K562 (cell line): ENCODE measurements at regions not wholly inside any gene's neighbourhood (a gene's known extent, or its start where the extent isn't known, plus 50 kb on each side); places are given as distances from the start of the nearest gene placed in this dataset.
A peak's percentile ranks its signal among the peaks of the same experiment; 100 is the strongest.
"Not testable (repeated sequence)": the region's sequence is repeated elsewhere in the genome, so short reads cannot be mapped to it uniquely, and the experiment has no call there.

Source experiments
- ATF3 ChIP-seq, 2 experiments: fragments of 450-650 bp in 1 of 2; sonication (generic) in 1 of 2; formaldehyde crosslinking in 1 of 2; IDR thresholded peaks in 1 of 2; conservative IDR thresholded peaks in 1 of 2; 2 replicates each; pipeline versions ENCODE4 v1.6.1 to v1.8.1; 2016 to 2023; ENCODE audit warnings: mild to moderate bottlenecking in 2 of 2, moderate library complexity in 2 of 2, inconsistent platforms in 1 of 2, missing genetic modification reagents in 1 of 2
- ELF4 ChIP-seq: fragments of 450-650 bp; formaldehyde crosslinking; IDR thresholded peaks from 2 replicates; pipeline ENCODE4 v1.4.0; 2022; ENCODE audit warnings: missing genetic modification characterization
- HDAC8 ChIP-seq: fragments of 450-650 bp; IDR thresholded peaks from 2 replicates; pipeline ENCODE4 v1.6.1; 2016; ENCODE audit warnings: mild to moderate bottlenecking, missing genetic modification characterization, moderate library complexity, missing compliant biosample characterization
- IRF9 ChIP-seq: fragments of 450-650 bp; IDR thresholded peaks from 2 replicates; pipeline ENCODE4 v1.6.1; 2016; ENCODE audit warnings: missing biosample characterization, missing genetic modification characterization
- MECOM ChIP-seq: fragments of 250-450 bp; sonication (Bioruptor Pico); IDR thresholded peaks from 2 replicates; pipeline ENCODE4 v1.8.0; 2022; ENCODE audit warnings: inconsistent platforms
- MYC ChIP-seq, 2 experiments: fragments of 250-450 bp in 1 of 2; sonication (Bioruptor Pico) in 1 of 2; IDR thresholded peaks; 2 replicates each; pipeline versions ENCODE4 v1.5.1 to v1.6.1; 2012 to 2021; ENCODE audit warnings: low read depth in 2 of 2, borderline replicate concordance in 1 of 2, improper control_type of control experiment in 1 of 2, low read length in 1 of 2, mild to moderate bottlenecking in 1 of 2, moderate library complexity in 1 of 2
- NFE2L1 ChIP-seq: fragments of 450-650 bp; IDR thresholded peaks from 2 replicates; pipeline ENCODE4 v1.6.1; 2016; ENCODE audit warnings: missing genetic modification characterization, low read depth, mild to moderate bottlenecking, missing compliant biosample characterization, moderate library complexity, borderline replicate concordance
- PTRF ChIP-seq: fragments of 450-650 bp; IDR thresholded peaks from 2 replicates; pipeline ENCODE4 v1.6.1; 2016; ENCODE audit warnings: mild to moderate bottlenecking, missing genetic modification characterization, missing compliant biosample characterization
- RAD21 ChIP-seq, 2 experiments: fragments of 250-450 bp in 1 of 2; fragments of 450-650 bp in 1 of 2; sonication (Bioruptor Pico) in 1 of 2; formaldehyde crosslinking in 1 of 2; IDR thresholded peaks in 1 of 2; conservative IDR thresholded peaks in 1 of 2; 2 replicates each; pipeline versions ENCODE4 v1.4.0 to v1.8.0; 2020 to 2022; ENCODE audit warnings: mild to moderate bottlenecking in 2 of 2, moderate library complexity in 1 of 2
- SMAD4 ChIP-seq: fragments of 250-450 bp; sonication (Bioruptor Pico); conservative IDR thresholded peaks from 2 replicates; pipeline ENCODE4 v1.8.0; 2021; ENCODE audit warnings: inconsistent platforms, mild to moderate bottlenecking, moderate library complexity
- TEAD1 ChIP-seq, 2 experiments: fragments of 450-650 bp in 1 of 2; sonication (generic) in 1 of 2; formaldehyde crosslinking; IDR thresholded peaks; 2 replicates each; pipeline versions ENCODE4 v1.4.0 to v1.8.0; 2020 to 2022; ENCODE audit warnings: mild to moderate bottlenecking in 2 of 2, missing genetic modification reagents in 1 of 2
- TSHZ1 ChIP-seq: fragments of 250-450 bp; sonication (Bioruptor Pico); IDR thresholded peaks from 2 replicates; pipeline ENCODE4 v1.4.0; 2020; ENCODE audit warnings: mild to moderate bottlenecking, moderate library complexity
- ZBTB33 ChIP-seq: sonication (generic); formaldehyde crosslinking; IDR thresholded peaks from 2 replicates; pipeline ENCODE4 v1.8.1; 2023; ENCODE audit warnings: mild to moderate bottlenecking, missing genetic modification reagents
- ZNF766 ChIP-seq: fragments of 200-800 bp; sonication (Bioruptor generic); conservative IDR thresholded peaks from 2 replicates; pipeline ENCODE4 v1.6.1; 2016; ENCODE audit warnings: missing genetic modification characterization, missing compliant biosample characterization
- TF ChIP-seq, protein P1 (sequence below): fragments of 450-650 bp; formaldehyde crosslinking; IDR thresholded peaks from 2 replicates; pipeline ENCODE4 v1.4.0; 2022; ENCODE audit warnings: mild to moderate bottlenecking, moderate library complexity

DNA sequence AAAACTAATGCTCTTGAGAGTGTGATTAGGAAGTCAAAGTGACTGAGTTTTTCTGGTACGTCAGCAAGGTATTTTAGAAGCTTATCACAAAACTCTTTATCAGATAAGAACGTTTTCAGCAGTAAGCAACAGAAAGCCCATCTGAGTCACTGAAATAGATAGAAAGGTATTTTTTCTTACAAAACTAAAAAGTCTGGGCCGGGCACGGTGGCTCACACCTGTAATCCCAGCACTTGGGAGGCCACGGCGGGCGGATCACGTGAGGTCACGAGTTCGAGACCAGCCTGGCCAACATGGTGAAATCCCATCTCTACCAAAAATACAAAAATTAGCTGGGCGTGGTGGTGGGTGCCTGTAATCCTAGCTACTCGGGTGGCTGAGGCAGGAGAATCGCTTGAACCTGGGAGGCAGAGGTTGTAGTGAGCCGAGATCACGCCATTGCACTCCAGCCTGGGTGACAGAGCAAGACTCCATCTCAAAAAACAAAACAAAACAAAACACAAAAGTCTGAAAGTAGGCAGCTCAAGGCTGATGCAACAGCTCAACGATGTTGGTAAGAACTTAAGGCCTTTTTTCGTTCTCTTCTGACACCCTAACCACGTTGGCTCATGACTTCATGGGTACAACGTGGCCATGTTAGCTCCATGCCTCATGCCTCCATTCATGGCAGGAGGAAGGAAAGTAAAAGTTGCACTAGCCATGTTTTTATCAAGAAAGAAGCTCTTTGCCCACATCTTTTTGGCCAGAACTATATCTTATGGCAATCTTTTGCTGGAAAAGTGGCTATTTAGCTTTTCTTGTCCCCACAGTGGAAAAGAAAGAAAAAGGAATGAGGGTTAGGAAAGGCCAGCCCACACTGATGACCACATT is 129.6 kb downstream of the MAP3K7 start (continued):
- TF ChIP-seq PTRF (tag) (peak; percentile 74), ZBTB33 (0 out of 2 replicates have a peak, but pooled peaks have one; percentile 10), MECOM (CRISPR knock-in tag) (peak; percentile 52; the same call in 1 of the 2 replicates), SMAD4 (peak; percentile 92), HDAC8 (peak; percentile 91), ZNF766 (CRISPR knock-in tag) (peak; percentile 58), IRF9 (tag) (peak; percentile 93), ELF4 (peak; percentile 11; the same call in 1 of the 2 replicates), TEAD1 (CRISPR knock-in tag; IDR thresholded peaks at IDR 0.05) (peak in 1 of 2 experiments; percentile 53; a peak in 1 of 4 replicates), NFE2L1 (tag) (0 out of 2 replicates have a peak, but pooled peaks have one; percentile 8), TSHZ1 (CRISPR knock-in tag) (0 out of 2 replicates have a peak, but pooled peaks have one; percentile 17), RAD21 (CRISPR knock-in tag; conservative IDR thresholded peaks at IDR 0.05 in 1 of 2, IDR thresholded peaks at IDR 0.05 in 1 of 2) (0 out of 4 replicates have a peak, but pooled peaks of 1 of the 2 experiments have one; percentile 14), ATF3 (IDR thresholded peaks at IDR 0.05) (peak; percentile 88), MYC (IDR thresholded peaks at IDR 0.05; ENCODE audit: low read depth, low read length) (peak; percentile 72), MYC (CRISPR knock-in tag; IDR thresholded peaks at IDR 0.05; ENCODE audit: borderline replicate concordance, low read depth) (peak; percentile 60; the same call in 1 of the 2 replicates)
- TF ChIP-seq, protein P1, sequence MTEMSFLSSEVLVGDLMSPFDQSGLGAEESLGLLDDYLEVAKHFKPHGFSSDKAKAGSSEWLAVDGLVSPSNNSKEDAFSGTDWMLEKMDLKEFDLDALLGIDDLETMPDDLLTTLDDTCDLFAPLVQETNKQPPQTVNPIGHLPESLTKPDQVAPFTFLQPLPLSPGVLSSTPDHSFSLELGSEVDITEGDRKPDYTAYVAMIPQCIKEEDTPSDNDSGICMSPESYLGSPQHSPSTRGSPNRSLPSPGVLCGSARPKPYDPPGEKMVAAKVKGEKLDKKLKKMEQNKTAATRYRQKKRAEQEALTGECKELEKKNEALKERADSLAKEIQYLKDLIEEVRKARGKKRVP (CRISPR knock-in tag) = peak; percentile 91
- not testable (repeated sequence) for TF ChIP-seq ATF3 (CRISPR knock-in tag; conservative IDR thresholded peaks at IDR 0.05)
